WTC11 (cell line): ENCODE measurements at regions not wholly inside any gene's neighbourhood (a gene's known extent, or its start where the extent isn't known, plus 50 kb on each side); places are given as distances from the start of the nearest gene placed in this dataset.

Experiments used
- ATAC-seq: fragments of 200-7000 bp; cut with Tn5 transposase; 2 replicates; pipeline ENCODE4 v1.10.0; 2021; ENCODE audit warnings: mild to moderate bottlenecking, moderate library complexity
- CTCF ChIA-PET: fragments of 300-600 bp; sonication (Branson Sonifier 250); formaldehyde crosslinking; loops from one replicate; lab custom pipeline; 2021; ENCODE audit warnings: antibody characterized with exemption; lab: Charles Lee
- POLR2A ChIA-PET: fragments of 350-600 bp; sonication (Branson Sonifier 250); formaldehyde crosslinking; loops from one replicate; lab custom pipeline; 2021; ENCODE audit warnings: antibody characterized with exemption; lab: Charles Lee
- DNase-seq: peaks from one replicate; pipeline ENCODE4 v3.0.0; 2021; ENCODE audit warnings: low spot score
- H3K27ac Mint-ChIP-seq: 2 replicates; pipeline ENCODE4 v1.8.0; 2021; ENCODE audit warnings: mixed read lengths
- H3K27me3 Mint-ChIP-seq: 2 replicates; pipeline ENCODE4 v1.8.0; 2021; ENCODE audit warnings: low read depth, mild to moderate bottlenecking, moderate library complexity, mixed read lengths
- H3K36me3 Mint-ChIP-seq: 2 replicates; pipeline ENCODE4 v1.8.0; 2021; ENCODE audit warnings: mixed read lengths
- H3K4me1 Mint-ChIP-seq: 2 replicates; pipeline ENCODE4 v1.8.0; 2022; ENCODE audit warnings: mixed read lengths
- H3K4me3 Mint-ChIP-seq: 2 replicates; pipeline ENCODE4 v1.8.0; 2021; ENCODE audit warnings: mild to moderate bottlenecking, moderate library complexity, mixed read lengths
- H3K9me3 Mint-ChIP-seq: 2 replicates; pipeline ENCODE4 v1.8.0; 2021; ENCODE audit warnings: mixed read lengths
- ATF1 ChIP-seq: sonication (generic); formaldehyde crosslinking; IDR thresholded peaks from 2 replicates; pipeline ENCODE4 v1.8.1; 2023; ENCODE audit warnings: mild to moderate bottlenecking, moderate library complexity, missing genetic modification reagents
- ATF2 ChIP-seq: sonication (generic); formaldehyde crosslinking; IDR thresholded peaks from 2 replicates; pipeline ENCODE4 v1.8.1; 2022; ENCODE audit warnings: low read depth, missing genetic modification reagents, borderline replicate concordance
- ATF6 ChIP-seq: sonication (generic); formaldehyde crosslinking; IDR thresholded peaks from 2 replicates; pipeline ENCODE4 v1.8.1; 2023; ENCODE audit warnings: mild to moderate bottlenecking, missing genetic modification reagents
- EMX1 ChIP-seq: fragments of 250-450 bp; sonication (Bioruptor Pico); IDR thresholded peaks from 2 replicates; pipeline ENCODE4 v1.8.0; 2021; ENCODE audit warnings: mild to moderate bottlenecking
- FOXP1 ChIP-seq: sonication (generic); formaldehyde crosslinking; IDR thresholded peaks from 2 replicates; pipeline ENCODE4 v1.8.0; 2022; ENCODE audit warnings: missing genetic modification reagents, mild to moderate bottlenecking, moderate library complexity, borderline replicate concordance
- HMGA2 ChIP-seq: fragments of 250-450 bp; sonication (Bioruptor Pico); IDR thresholded peaks from 2 replicates; pipeline ENCODE4 v1.4.0; 2021; ENCODE audit warnings: mild to moderate bottlenecking, moderate library complexity
- JUN ChIP-seq: sonication (generic); formaldehyde crosslinking; IDR thresholded peaks from 2 replicates; pipeline ENCODE4 v1.8.0; 2023; ENCODE audit warnings: mild to moderate bottlenecking, missing genetic modification reagents
- KAT7 ChIP-seq: sonication (generic); formaldehyde crosslinking; IDR thresholded peaks from 2 replicates; pipeline ENCODE4 v1.8.1; 2023; ENCODE audit warnings: missing genetic modification reagents, mild to moderate bottlenecking, borderline replicate concordance
- MAX ChIP-seq: sonication (generic); formaldehyde crosslinking; IDR thresholded peaks from 2 replicates; pipeline ENCODE4 v1.8.0; 2022; ENCODE audit warnings: mild to moderate bottlenecking, missing genetic modification reagents
- NR3C1 ChIP-seq: sonication (generic); formaldehyde crosslinking; conservative IDR thresholded peaks from 2 replicates; pipeline ENCODE4 v1.8.1; 2023; ENCODE audit warnings: low read depth, mild to moderate bottlenecking, missing genetic modification reagents
- ZNF219 ChIP-seq: sonication (generic); formaldehyde crosslinking; IDR thresholded peaks from 2 replicates; pipeline ENCODE4 v1.8.0; 2023; ENCODE audit warnings: missing genetic modification reagents, mild to moderate bottlenecking, borderline replicate concordance
- ZNF281 ChIP-seq: sonication (generic); formaldehyde crosslinking; IDR thresholded peaks from 2 replicates; pipeline ENCODE4 v1.8.0; 2023; ENCODE audit warnings: mild to moderate bottlenecking, missing genetic modification reagents
- ZNF532 ChIP-seq: fragments of 250-450 bp; sonication (Bioruptor Pico); IDR thresholded peaks from 2 replicates; pipeline ENCODE4 v1.9.0; 2021; ENCODE audit warnings: mild to moderate bottlenecking, borderline replicate concordance

GRCh38 chr13:44044547-44045179, 165.0 kb downstream of the LACC1 start (continued):
- TF ChIP-seq ZNF532 (CRISPR knock-in tag), result no peak
- TF ChIP-seq ATF6 (CRISPR knock-in tag), result no peak
- TF ChIP-seq ZNF219 (CRISPR knock-in tag), result no peak
- TF ChIP-seq FOXP1 (CRISPR knock-in tag), result no peak
- TF ChIP-seq, all 79 proteins: peak for 0

GRCh38 chr13:44045180-44045562, 165.5 kb downstream of the LACC1 start:
- Mint-ChIP-seq H3K9me3 (no peaks in the 10 kb centered on the region), H3K4me1 (peaks cover 15% of the 10 kb centered on the region), H3K36me3 (no peaks in the 10 kb centered on the region), H3K27me3 (no peaks in the 10 kb centered on the region; the same call in 1 of the 2 replicates), H3K4me3 (no peak overlapping the region), H3K27ac (no peak overlapping the region)
- ChIA-PET POLR2A (no interaction called here), CTCF (no interaction called here)
- DNase-seq, result no peak
- ATAC-seq, result no peak
- TF ChIP-seq FOXP1 (CRISPR knock-in tag), result no peak
- no peak for TF ChIP-seq KAT7 (CRISPR knock-in tag)
- TF ChIP-seq ATF2 (CRISPR knock-in tag), result no peak
- no peak for TF ChIP-seq MAX (CRISPR knock-in tag)
- no peak for TF ChIP-seq HMGA2 (CRISPR knock-in tag)
- no peak for TF ChIP-seq EMX1 (CRISPR knock-in tag)
- no peak for TF ChIP-seq JUN (CRISPR knock-in tag)
- no peak for TF ChIP-seq ATF1 (CRISPR knock-in tag)
- TF ChIP-seq NR3C1, result no peak
- no peak for TF ChIP-seq ZNF281 (CRISPR knock-in tag)
